Mesendoderm (in vitro differentiated cells): ENCODE measurements at regions not wholly inside any gene's neighbourhood (a gene's known extent, or its start where the extent isn't known, plus 50 kb on each side); places are given as distances from the start of the nearest gene placed in this dataset.

Source experiments
- DNase-seq: peaks from one replicate; pipeline ENCODE4 v3.0.0; 2013
- H2AK5ac ChIP-seq: 2 replicates; pipeline ENCODE4 v1.6.1; 2013; ENCODE audit warnings: low read length, inconsistent platforms
- H2BK120ac ChIP-seq: 2 replicates; pipeline ENCODE4 v1.6.1; 2013; ENCODE audit warnings: low read depth, mild to moderate bottlenecking, low read length, moderate library complexity, mixed read lengths
- H2BK15ac ChIP-seq: replicated peaks from 2 replicates; pipeline ENCODE4 v1.6.1; 2013; ENCODE audit warnings: low read depth, mild to moderate bottlenecking, moderate library complexity
- H2BK5ac ChIP-seq: 2 replicates; pipeline ENCODE4 v1.6.1; 2013; ENCODE audit warnings: low read length, inconsistent platforms
- H3K18ac ChIP-seq: 2 replicates; pipeline ENCODE4 v1.6.1; 2013; ENCODE audit warnings: mild to moderate bottlenecking, low read length, mixed read lengths
- H3K23ac ChIP-seq: one replicate; pipeline ENCODE4 v1.6.1; 2013; ENCODE audit warnings: low read length
- H3K27ac ChIP-seq: 2 replicates; pipeline ENCODE4 v1.5.1; 2013; ENCODE audit warnings: low read depth, mild to moderate bottlenecking, inconsistent platforms, low read length, moderate library complexity
- H3K27me3 ChIP-seq: 2 replicates; pipeline ENCODE4 v1.6.1; 2013; ENCODE audit warnings: low read length, control low read depth, mild to moderate bottlenecking, inconsistent platforms; ENCODE audit not compliant: insufficient read depth, poor library complexity
- H3K36me3 ChIP-seq: 2 replicates; pipeline ENCODE4 v1.6.1; 2013; ENCODE audit warnings: low read length, inconsistent platforms; ENCODE audit not compliant: control insufficient read depth, insufficient read depth
- H3K4ac ChIP-seq: one replicate; pipeline ENCODE4 v1.6.1; 2013; ENCODE audit warnings: low read depth, mild to moderate bottlenecking, low read length, moderate library complexity
- H3K4me1 ChIP-seq: 2 replicates; pipeline ENCODE4 v1.6.1; 2013; ENCODE audit warnings: low read depth, low read length, inconsistent platforms; ENCODE audit not compliant: control insufficient read depth
- H3K4me2 ChIP-seq: 2 replicates; pipeline ENCODE4 v1.6.1; 2013; ENCODE audit warnings: low read length
- H3K4me3 ChIP-seq: 2 replicates; pipeline ENCODE4 v1.5.1; 2013; ENCODE audit warnings: mild to moderate bottlenecking, low read length
- H3K56ac ChIP-seq: one replicate; pipeline ENCODE4 v1.6.1; 2013; ENCODE audit warnings: low read length
- H3K79me1 ChIP-seq: 2 replicates; pipeline ENCODE4 v1.6.1; 2013; ENCODE audit warnings: low read length, inconsistent platforms
- H3K79me2 ChIP-seq: 2 replicates; pipeline ENCODE4 v1.6.1; 2013; ENCODE audit warnings: mild to moderate bottlenecking, low read length; ENCODE audit not compliant: control insufficient read depth, insufficient read depth
- H3K9ac ChIP-seq: 2 replicates; pipeline ENCODE4 v1.6.1; 2013; ENCODE audit warnings: low read length, inconsistent platforms
- H4K5ac ChIP-seq: one replicate; pipeline ENCODE4 v1.6.1; 2013; ENCODE audit warnings: low read length
- H4K8ac ChIP-seq: one replicate; pipeline ENCODE4 v1.6.1; 2013; ENCODE audit warnings: low read depth, mild to moderate bottlenecking, control low read depth, low read length, moderate library complexity
- WGBS: extraction: QIAGEN DNeasy Blood & Tissue Kit; methylation state at CpG from one replicate; pipeline ENCODE4 v1.1.7; 2013; ENCODE audit warnings: low lambda C conversion rate, missing lambda C conversion rate; ENCODE audit not compliant: insufficient coverage; ENCODE audit errors: extremely low coverage; 5-methylcytosine and 5-hydroxymethylcytosine counted together

GRCh38 chr11:62035293-62035692 is 67.9 kb upstream of the FTH1 start:
- H3K79me2 ChIP-seq = no peaks in the 10 kb centered on the region
- no peak overlapping the region for H3K4ac ChIP-seq
- H3K9ac ChIP-seq = no peak overlapping the region
- H3K23ac ChIP-seq = no peak overlapping the region
- H3K36me3 ChIP-seq = no peaks in the 10 kb centered on the region
- H2BK15ac ChIP-seq = no peak overlapping the region
- DNase-seq = no peak
- H3K4me3 ChIP-seq = no peak overlapping the region
- no peaks in the 10 kb centered on the region for H3K79me1 ChIP-seq
- no peaks in the 10 kb centered on the region for H3K27me3 ChIP-seq
- H2BK120ac ChIP-seq = no peak overlapping the region
- no peak overlapping the region for H2BK5ac ChIP-seq
- H3K4me2 ChIP-seq = no peak overlapping the region
- H3K27ac ChIP-seq = no peak overlapping the region
- H3K56ac ChIP-seq = no peak overlapping the region
- H3K18ac ChIP-seq = no peak overlapping the region
- H4K5ac ChIP-seq = no peak overlapping the region
- no peak overlapping the region for H2AK5ac ChIP-seq
- no peak overlapping the region for H4K8ac ChIP-seq
- H3K4me1 ChIP-seq = no peaks in the 10 kb centered on the region

GRCh38 chr11:62034036-62034338 is 66.6 kb upstream of the FTH1 start:
- H2BK5ac ChIP-seq = no peak overlapping the region
- no peak overlapping the region for H3K4me3 ChIP-seq
- no peaks in the 10 kb centered on the region for H3K36me3 ChIP-seq
- no peak overlapping the region for H4K5ac ChIP-seq
- no peak overlapping the region for H3K56ac ChIP-seq
- no peak overlapping the region for H2AK5ac ChIP-seq
- H3K4ac ChIP-seq = no peak overlapping the region
- H3K27ac ChIP-seq = no peak overlapping the region
- H2BK15ac ChIP-seq = no peak overlapping the region
- H3K79me2 ChIP-seq = no peaks in the 10 kb centered on the region
- H3K23ac ChIP-seq = no peak overlapping the region
- no peak overlapping the region for H4K8ac ChIP-seq
- H3K79me1 ChIP-seq = no peaks in the 10 kb centered on the region
- H2BK120ac ChIP-seq = no peak overlapping the region
- no CpG with 5 or more reads among the region's 1 CpG for WGBS
- DNase-seq = no peak
- no peaks in the 10 kb centered on the region for H3K27me3 ChIP-seq
- no peak overlapping the region for H3K18ac ChIP-seq
- H3K9ac ChIP-seq = no peak overlapping the region
- no peak overlapping the region for H3K4me2 ChIP-seq
- no peaks in the 10 kb centered on the region for H3K4me1 ChIP-seq

GRCh38 chr11:62033191-62034035 is 66.0 kb upstream of the FTH1 start:
- Histone ChIP-seq H2BK15ac (no peak overlapping the region), H3K4me1 (no peaks in the 10 kb centered on the region), H2BK120ac (no peak overlapping the region), H2AK5ac (no peak overlapping the region), H3K36me3 (no peaks in the 10 kb centered on the region), H3K4me2 (no peak overlapping the region), H3K27ac (no peak overlapping the region), H3K9ac (no peak overlapping the region), H3K27me3 (no peaks in the 10 kb centered on the region), H3K18ac (no peak overlapping the region), H3K4ac (no peak overlapping the region), H2BK5ac (no peak overlapping the region), H3K23ac (no peak overlapping the region), H3K79me2 (no peaks in the 10 kb centered on the region), H3K56ac (no peak overlapping the region), H3K79me1 (no peaks in the 10 kb centered on the region), H4K5ac (no peak overlapping the region), H3K4me3 (no peak overlapping the region), H4K8ac (no peak overlapping the region)
- no CpG with 5 or more reads among the region's 12 CpGs for WGBS
- DNase-seq = no peak

- Histone ChIP-seq H3K56ac (no peak overlapping the region), H3K4me1 (no peaks in the 10 kb centered on the region), H3K36me3 (no peaks in the 10 kb centered on the region), H4K5ac (no peak overlapping the region), H2BK120ac (no peak overlapping the region), H3K79me2 (no peaks in the 10 kb centered on the region), H2BK5ac (no peak overlapping the region), H2AK5ac (no peak overlapping the region), H3K79me1 (no peaks in the 10 kb centered on the region), H3K27me3 (no peaks in the 10 kb centered on the region), H3K4ac (no peak overlapping the region), H3K4me2 (no peak overlapping the region), H4K8ac (no peak overlapping the region), H3K23ac (no peak overlapping the region), H3K18ac (no peak overlapping the region), H3K4me3 (no peak overlapping the region), H3K9ac (no peak overlapping the region), H3K27ac (no peak overlapping the region), H2BK15ac (no peak overlapping the region)
- no CpG with 5 or more reads among the region's 8 CpGs for WGBS
- peak; percentile 72 for DNase-seq
Measured at GRCh38 chr11:62030071-62030684, 62.7 kb upstream of the FTH1 start.

- Histone ChIP-seq H3K4me1 (no peaks in the 10 kb centered on the region), H3K23ac (no peak overlapping the region), H3K4me2 (no peak overlapping the region), H3K4me3 (no peak overlapping the region), H3K79me1 (no peaks in the 10 kb centered on the region), H4K8ac (no peak overlapping the region), H3K18ac (no peak overlapping the region), H3K4ac (no peak overlapping the region), H3K9ac (no peak overlapping the region), H3K56ac (no peak overlapping the region), H2BK120ac (no peak overlapping the region), H4K5ac (no peak overlapping the region), H2AK5ac (no peak overlapping the region), H3K79me2 (no peaks in the 10 kb centered on the region), H2BK5ac (no peak overlapping the region), H3K27ac (no peak overlapping the region), H2BK15ac (no peak overlapping the region), H3K36me3 (no peaks in the 10 kb centered on the region), H3K27me3 (no peaks in the 10 kb centered on the region)
- DNase-seq = no peak
- no CpG with 5 or more reads among the region's 6 CpGs for WGBS
Measured at GRCh38 chr11:62026739-62027370, 59.4 kb upstream of the FTH1 start.
